OCI-LY7 (cell line): ENCODE measurements at regions not wholly inside any gene's neighbourhood (a gene's known extent, or its start where the extent isn't known, plus 50 kb on each side); places are given as distances from the start of the nearest gene placed in this dataset.

Experiments used
- CTCF ChIP-seq: fragments of 200-600 bp; sonication (generic); conservative IDR thresholded peaks from 2 replicates; pipeline ENCODE4 v1.5.1; 2014; ENCODE audit warnings: mild to moderate bottlenecking, antibody characterized with exemption, low read length, moderate library complexity, mixed read lengths
- EZH2phosphoT487 ChIP-seq: fragments of 200-600 bp; sonication (generic); IDR thresholded peaks from 2 replicates; pipeline ENCODE4 v1.6.1; 2018; ENCODE audit warnings: low read depth, borderline replicate concordance, mild to moderate bottlenecking, mixed run types, antibody characterized with exemption, low read length, moderate library complexity, mixed read lengths

- TF ChIP-seq CTCF (no peak), EZH2phosphoT487 (no peak)
Observed at GRCh38 chr1:58310469-58310868, 236.1 kb downstream of the OMA1 start.
